DND-41 (cell line): ENCODE measurements at regions not wholly inside any gene's neighbourhood (a gene's known extent, or its start where the extent isn't known, plus 50 kb on each side); places are given as distances from the start of the nearest gene placed in this dataset.

ENCODE experiments used
- EZH2 ChIP-seq: IDR thresholded peaks from 3 replicates; pipeline ENCODE4 v1.6.1; 2012; ENCODE audit warnings: borderline replicate concordance, low read depth, mild to moderate bottlenecking, moderate library complexity, low read length, inconsistent platforms; ENCODE audit not compliant: severe bottlenecking
- TF ChIP-seq, protein P1 (sequence below): IDR thresholded peaks from 2 replicates; pipeline ENCODE4 v1.5.1; 2012; ENCODE audit warnings: borderline replicate concordance, low read length, moderate library complexity, mild to moderate bottlenecking; ENCODE audit not compliant: poor library complexity, severe bottlenecking; ENCODE audit errors: extremely low read depth

DNA sequence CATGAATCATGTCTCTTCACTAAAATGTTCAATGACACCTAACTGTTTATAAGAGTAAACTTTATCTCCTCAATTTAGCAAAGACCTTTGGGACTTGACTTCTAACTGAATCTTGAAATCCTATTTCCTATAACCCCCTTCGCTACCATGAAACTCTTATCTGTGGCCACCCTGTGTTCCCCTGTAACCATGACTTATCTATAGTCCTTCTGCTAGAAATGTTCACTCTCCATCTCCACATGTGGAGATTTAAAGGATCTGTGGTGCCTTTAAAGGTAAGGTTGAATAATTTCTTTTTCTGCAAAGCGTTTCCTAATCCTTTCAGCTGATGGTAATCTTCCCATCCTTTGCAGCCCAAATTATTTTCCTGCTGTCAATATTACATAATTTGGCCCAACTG lies 436.3 kb upstream of the RUNX1 start:
- TF ChIP-seq, protein P1, sequence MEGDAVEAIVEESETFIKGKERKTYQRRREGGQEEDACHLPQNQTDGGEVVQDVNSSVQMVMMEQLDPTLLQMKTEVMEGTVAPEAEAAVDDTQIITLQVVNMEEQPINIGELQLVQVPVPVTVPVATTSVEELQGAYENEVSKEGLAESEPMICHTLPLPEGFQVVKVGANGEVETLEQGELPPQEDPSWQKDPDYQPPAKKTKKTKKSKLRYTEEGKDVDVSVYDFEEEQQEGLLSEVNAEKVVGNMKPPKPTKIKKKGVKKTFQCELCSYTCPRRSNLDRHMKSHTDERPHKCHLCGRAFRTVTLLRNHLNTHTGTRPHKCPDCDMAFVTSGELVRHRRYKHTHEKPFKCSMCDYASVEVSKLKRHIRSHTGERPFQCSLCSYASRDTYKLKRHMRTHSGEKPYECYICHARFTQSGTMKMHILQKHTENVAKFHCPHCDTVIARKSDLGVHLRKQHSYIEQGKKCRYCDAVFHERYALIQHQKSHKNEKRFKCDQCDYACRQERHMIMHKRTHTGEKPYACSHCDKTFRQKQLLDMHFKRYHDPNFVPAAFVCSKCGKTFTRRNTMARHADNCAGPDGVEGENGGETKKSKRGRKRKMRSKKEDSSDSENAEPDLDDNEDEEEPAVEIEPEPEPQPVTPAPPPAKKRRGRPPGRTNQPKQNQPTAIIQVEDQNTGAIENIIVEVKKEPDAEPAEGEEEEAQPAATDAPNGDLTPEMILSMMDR = no peak
- TF ChIP-seq EZH2 = no peak
